ENCODE measurements at regions not wholly inside any gene's neighbourhood (a gene's known extent, or its start where the extent isn't known, plus 50 kb on each side); places are given as distances from the start of the nearest gene placed in this dataset.

- TF ChIP-seq CTCF (IDR thresholded peaks at IDR 0.05; ENCODE audit: insufficient read depth, low read depth, low read length, missing control alignments), result no peak
- no peak for DNase-seq (ENCODE audit: low read depth)
- no peak overlapping the region for H3K4me3 ChIP-seq (ENCODE audit: low read length)
Measured at GRCh38 chr20:16147216-16147615, 426.0 kb downstream of the KIF16B start.

- no peak for DNase-seq (ENCODE audit: low read depth)
- no peak for TF ChIP-seq CTCF (IDR thresholded peaks at IDR 0.05; ENCODE audit: insufficient read depth, low read depth, low read length, missing control alignments)
- no peak overlapping the region for H3K4me3 ChIP-seq (ENCODE audit: low read length)
Measured at GRCh38 chr20:16145919-16146318, 427.3 kb downstream of the KIF16B start.

GRCh38 chr20:16143596-16143995 is 429.7 kb downstream of the KIF16B start:
- DNase-seq (ENCODE audit: low read depth), result no peak
- no peak for TF ChIP-seq CTCF (IDR thresholded peaks at IDR 0.05; ENCODE audit: insufficient read depth, low read depth, low read length, missing control alignments)
- no peak overlapping the region for H3K4me3 ChIP-seq (ENCODE audit: low read length)

- no peak for TF ChIP-seq CTCF (IDR thresholded peaks at IDR 0.05; ENCODE audit: insufficient read depth, low read depth, low read length, missing control alignments)
- DNase-seq (ENCODE audit: low read depth), result no peak
- H3K4me3 ChIP-seq (ENCODE audit: low read length), result no peak overlapping the region
Measured at GRCh38 chr20:16135630-16136029, 437.6 kb downstream of the KIF16B start.

- H3K4me3 ChIP-seq (ENCODE audit: low read length), result no peak overlapping the region
- no peak for DNase-seq (ENCODE audit: low read depth)
- TF ChIP-seq CTCF (IDR thresholded peaks at IDR 0.05; ENCODE audit: insufficient read depth, low read depth, low read length, missing control alignments), result no peak
Measured at GRCh38 chr20:16132036-16132798, 441.0 kb downstream of the KIF16B start.

- DNase-seq (ENCODE audit: low read depth), result no peak
- TF ChIP-seq CTCF (IDR thresholded peaks at IDR 0.05; ENCODE audit: insufficient read depth, low read depth, low read length, missing control alignments), result no peak
- H3K4me3 ChIP-seq (ENCODE audit: low read length), result no peak overlapping the region
Measured at GRCh38 chr20:16129411-16129810, 443.8 kb downstream of the KIF16B start.

GRCh38 chr20:16128538-16129106 is 444.6 kb downstream of the KIF16B start:
- no peak for TF ChIP-seq CTCF (IDR thresholded peaks at IDR 0.05; ENCODE audit: insufficient read depth, low read depth, low read length, missing control alignments)
- no peak overlapping the region for H3K4me3 ChIP-seq (ENCODE audit: low read length)
- DNase-seq (ENCODE audit: low read depth), result peak; percentile 36
